Glomerular visceral epithelial cell (primary cell): ENCODE measurements at regions not wholly inside any gene's neighbourhood (a gene's known extent, or its start where the extent isn't known, plus 50 kb on each side); places are given as distances from the start of the nearest gene placed in this dataset.
"Not testable (repeated sequence)": the region's sequence is repeated elsewhere in the genome, so short reads cannot be mapped to it uniquely, and the experiment has no call there.

Experiments used
- DNase-seq: peaks from one replicate; pipeline ENCODE4 v3.0.0-alpha.2; 2016; ENCODE audit errors: extremely low spot score

DNA sequence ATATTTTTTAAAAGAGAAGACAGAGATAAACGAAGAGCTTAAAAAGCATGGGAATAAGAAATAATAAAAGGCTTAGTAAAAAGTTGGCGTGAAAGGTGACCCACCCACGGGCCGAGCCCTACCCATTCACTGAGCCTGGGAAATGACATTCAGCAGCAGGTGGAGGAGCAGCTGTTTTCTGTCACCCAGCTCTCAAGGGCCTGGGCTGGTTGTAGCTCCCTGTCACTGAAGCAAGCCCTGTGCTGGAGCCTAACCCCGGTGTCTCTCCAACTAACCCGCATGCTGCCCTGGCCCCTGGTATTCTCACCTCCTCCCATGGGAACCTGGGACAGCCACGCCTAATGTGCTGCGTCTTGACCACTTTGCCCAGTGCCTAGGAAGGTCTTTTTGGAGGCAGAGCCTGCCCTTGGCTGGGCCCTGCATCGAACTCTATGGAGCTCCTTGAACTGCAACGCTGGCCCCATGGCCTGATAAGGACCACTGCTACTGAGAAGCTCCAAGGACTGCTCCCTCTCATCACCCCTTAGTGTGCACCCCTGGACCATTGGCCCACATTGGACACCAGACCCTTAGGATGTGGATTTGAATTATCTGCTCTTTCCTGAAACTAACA, 68.8 kb upstream of the IYD start:
- no peak for DNase-seq

DNA sequence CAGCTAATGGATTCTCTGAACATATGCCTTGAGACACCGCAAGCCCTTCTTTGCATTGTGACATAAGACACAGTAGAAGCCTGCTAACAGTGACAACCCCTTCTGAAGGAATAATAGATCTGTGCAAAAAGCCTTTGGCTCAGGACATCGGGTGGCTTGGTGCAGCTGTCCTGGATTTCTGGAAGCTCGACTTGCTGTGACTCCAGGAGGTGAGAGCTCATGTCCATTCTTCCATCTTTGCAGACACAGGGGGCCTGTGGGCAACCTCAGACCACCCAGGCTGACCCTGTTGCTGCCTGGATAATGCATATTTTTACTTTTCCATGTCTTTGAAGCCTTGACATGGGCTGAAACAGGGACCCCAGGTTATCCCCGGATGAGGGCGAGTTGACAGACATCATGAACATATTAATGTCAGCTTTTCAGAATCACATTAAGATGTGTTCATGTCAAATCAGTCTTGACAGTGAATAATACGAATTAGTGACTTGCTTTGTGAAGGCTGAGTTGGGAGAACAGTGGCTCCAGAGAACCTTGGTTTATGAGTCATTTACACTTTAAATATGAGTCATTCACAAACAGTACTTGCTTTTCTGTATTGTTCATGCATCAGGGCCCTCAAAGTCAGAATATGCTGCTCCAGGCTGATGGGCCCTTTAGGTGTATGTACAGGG, 66.8 kb upstream of the IYD start:
- peak; percentile 74 for DNase-seq

DNA sequence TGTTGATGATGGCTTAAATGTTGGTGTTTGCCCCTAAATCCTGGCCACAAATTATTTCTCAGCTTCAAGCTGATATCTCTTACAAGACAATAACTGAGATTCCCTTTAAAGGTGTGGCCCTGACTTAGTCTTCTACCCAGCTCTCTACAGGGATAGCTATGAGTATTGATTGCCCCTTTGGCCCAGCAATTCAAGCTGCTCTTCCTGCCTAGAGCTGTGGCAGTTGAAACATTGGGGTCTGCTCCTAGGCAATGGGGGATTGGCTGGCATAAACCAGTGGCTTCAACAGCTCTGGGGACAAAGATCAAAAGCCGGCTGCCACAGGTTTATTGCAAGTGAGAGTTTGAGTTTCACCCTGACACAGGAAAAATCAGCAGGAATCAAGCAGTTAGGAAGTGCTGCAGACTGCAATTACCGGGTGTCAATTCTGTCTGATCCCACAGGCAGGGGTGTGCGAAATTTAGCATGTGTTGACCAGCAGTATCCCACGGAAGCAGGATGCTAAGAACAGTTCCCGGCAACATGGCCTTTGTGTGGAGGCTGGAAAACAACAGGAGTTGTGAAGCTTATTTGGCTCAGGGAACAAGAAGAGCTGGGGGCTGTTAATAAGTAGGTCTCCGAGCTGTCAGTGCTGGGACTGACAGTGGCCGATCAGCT, 66.2 kb upstream of the IYD start:
- DNase-seq, result no peak

DNA sequence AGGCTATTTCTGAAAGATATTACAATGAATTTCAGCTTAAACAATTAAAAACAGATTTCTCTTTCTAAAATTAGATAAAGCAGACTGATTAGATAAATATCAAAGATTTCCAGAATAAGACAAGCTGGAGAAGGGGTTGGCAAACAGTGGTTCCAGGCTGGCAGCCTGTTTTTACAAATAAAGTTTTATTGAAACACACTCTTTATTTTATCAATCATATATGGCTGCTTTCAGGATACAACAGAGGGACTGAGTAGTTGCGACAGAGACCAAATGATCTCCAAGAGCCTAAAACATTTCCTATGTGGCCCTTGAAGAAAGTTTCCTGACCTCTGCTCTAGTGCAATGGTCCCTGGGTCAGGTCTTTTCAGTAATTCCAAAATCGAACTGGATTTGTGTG, 65.6 kb upstream of the IYD start:
- DNase-seq, result no peak

DNA sequence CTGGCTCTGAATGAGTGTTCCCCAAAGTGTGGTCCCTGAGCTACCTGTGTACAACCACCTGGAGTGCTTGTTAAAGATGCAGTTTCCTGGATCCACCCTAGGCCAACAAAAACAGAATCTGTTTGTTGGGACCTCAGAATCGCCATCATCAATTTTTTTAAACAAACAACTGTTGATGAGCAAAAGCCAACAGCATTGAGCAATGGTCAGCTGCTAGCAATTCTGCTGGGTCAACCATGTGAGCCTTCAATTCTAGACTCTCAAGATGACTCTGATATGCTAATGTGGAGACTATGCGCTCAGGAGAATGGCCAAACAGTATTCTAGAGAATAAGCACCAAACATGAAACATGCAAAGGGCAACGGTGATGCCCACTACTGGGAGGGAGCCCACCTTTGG, 64.4 kb upstream of the IYD start:
- no peak for DNase-seq

DNA sequence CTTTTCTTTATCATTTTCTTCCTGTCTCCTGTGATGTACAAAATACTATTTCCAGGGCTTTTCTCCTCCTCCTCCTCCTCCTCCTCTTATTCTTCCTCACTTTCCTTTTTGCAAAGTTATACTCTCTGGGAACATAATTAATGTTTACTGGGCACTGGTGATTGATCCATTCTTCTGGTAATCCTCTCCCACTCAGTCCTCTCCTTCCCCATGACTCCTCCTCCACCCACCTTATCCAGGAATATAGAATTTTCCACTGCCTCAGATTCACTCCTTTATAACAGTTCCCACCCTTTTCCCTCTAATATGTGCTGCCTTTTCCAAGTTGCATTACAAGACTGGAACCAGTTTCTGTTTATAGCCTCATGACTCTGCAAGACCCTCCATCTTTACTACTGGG, 62.5 kb upstream of the IYD start:
- no peak for DNase-seq

DNA sequence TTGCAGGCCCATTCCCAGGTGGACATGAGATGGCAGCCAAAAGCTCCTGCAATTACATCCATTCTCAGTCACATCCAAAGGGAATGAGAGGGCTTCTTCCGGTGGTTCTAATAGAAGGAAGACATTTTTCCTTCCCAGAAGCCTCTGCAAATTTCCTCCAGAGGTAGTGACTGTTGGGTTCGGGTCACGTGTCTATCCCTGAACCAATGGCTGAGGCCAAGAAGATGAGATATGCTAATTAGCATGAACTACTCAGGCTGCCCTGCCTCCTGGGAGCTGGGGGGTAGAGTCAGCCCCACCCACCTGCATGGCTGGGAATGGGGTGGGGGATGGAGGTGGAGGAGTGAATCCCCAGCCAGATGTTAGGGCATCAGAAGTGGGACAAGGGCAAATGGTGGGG, 61.3 kb upstream of the IYD start:
- DNase-seq, result no peak

DNA sequence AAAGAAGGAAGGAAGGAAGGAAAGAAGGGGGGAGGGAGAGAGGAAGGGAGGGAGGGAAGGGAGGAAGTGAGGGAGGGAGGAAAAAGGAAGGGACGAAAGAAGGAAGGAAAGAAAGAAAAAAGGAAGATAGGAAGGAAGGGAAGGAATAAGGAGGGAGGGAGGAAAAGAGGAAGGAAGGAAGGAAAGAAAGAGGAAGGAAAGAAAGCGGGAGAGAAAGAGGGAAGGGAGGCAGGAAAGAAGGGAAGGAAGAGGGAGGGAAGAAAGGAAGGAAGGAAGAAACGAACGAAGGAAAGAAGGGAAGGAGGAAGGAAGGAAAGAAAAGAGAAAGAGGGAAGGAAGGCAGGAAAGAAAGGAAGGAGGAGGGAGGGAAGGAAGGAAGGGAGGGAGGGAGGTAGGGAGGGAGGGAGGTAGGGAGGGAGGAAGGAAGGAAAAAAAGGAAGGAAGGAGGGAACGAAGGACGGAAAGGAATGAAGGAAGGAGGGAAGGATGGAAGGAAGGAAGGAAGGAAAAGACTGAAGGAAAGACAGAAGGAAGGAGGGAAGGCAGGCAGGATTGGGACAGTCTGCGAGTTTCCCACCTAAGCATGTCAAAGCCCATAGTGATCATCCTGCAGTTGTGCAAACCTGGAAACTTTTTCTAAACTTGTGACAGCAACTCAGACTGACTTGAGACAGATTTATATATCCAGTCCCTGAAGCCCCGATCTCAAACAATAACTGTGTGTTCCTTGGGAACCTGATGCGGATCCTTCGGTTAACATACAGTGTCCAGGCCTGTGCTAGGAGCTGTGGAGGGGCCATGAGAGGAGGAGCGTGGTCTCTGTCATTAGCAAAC, 59.8 kb upstream of the IYD start:
- no peak for DNase-seq

DNA sequence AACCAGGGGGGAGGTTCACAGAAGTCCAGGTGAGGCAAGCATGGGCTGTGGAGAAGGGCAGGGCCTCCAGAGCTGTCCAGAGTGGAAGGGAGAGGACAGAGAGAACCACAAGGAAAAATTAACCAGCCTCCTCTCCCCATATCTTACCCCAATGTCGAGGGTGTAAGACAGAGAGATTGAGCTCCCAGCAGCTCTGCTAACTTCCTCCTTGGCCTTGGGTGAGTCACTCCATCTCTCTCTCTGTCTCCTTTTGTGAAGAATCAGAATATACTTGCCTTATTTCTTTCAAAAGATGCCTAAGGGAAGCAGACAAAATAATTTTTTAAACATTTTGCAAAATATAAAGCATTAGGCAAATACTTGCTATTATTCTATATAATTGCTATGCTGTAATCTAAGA, 58.3 kb upstream of the IYD start:
- DNase-seq, result no peak

DNA sequence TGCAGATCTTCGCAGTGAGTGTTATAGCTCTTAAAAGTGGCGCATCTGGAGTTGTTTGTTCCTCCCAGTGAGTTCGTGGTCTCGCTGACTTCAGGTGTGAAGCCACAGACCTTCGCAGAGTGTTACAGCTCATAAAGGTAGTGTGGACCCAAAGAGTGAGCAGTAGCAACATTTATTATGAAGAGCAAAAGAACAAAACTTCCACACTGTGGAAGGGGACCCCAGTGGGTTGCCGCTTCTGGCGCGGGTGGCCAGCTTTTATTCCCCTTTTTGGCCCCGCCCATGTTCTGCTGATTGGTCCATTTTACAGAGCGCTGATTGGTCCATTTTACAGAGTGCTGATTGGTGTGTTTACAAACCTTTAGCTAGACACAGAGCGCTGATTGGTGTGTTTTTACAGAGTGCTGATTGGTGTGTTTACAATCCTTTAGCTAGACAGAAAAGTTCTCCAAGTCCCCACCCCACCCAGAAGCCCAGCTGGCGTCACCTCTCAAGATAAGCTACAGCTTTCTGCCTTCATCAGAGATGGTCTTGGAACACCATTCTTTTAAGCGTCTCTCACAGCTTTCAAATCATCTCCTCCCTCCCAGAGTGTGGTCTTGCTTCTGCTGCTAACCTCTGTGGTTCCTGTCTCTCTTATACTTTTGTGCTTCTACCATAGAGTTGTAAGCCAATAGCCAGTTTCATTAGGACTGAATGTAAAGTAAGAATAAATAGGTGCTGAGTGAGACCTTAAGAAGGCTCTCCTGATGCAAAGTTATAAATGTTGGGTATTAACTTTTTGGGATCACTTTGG, 57.5 kb upstream of the IYD start:
- DNase-seq, result not testable (repeated sequence)

DNA sequence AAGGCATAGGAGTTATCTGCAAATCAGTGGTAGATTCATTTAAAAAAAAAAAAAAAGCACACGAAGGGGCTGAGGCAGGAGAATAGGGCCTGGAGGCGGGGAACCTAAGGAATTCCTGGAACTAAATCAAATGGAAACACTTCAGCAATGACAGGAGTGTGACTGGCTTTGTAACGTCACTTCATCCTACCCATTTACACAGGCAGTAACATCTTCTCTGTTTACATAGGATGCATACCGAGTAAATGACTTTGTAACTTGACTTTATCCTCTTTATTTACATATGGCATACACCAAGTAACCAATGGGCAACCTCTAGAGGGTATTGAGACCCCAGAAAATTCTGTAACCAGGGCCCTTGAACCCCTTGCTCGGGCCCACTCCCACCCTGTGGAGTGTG, 56.4 kb upstream of the IYD start:
- no peak for DNase-seq

DNA sequence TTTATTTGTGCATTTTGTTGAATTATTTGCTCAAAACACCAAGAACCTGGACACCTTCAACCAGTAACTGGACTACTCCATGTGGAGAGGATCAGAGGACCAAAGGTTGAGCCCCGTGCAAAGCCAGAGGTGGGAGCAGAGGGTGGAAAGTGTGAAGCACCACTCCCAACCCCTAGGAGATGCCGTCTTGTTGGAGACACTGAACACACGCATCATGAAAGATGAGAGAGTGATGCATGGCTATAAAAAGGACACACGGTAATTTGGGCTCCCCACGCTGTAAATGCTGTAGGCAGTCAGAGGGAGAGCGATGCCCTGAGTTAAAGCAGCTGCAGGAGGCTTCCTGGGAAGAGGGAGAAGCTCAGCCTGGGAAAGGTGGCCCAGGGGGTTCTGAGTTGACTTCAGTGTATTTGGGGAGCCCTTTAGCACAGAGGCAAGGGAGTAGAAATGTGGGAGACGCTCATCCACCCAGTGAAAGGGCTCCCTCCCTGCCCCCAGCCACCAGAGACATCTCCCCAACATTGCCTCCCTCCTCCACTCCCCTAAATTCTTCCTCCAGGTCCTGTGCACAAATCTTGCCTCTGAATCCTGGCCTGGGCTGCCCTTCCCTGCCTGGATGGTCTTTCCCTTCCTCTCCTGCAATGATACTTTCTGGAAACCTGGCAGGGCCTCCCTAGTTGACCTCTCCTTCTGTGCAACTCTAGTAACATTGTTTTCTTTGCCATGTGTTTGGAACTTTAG, 55.8 kb upstream of the IYD start:
- DNase-seq, result no peak

DNA sequence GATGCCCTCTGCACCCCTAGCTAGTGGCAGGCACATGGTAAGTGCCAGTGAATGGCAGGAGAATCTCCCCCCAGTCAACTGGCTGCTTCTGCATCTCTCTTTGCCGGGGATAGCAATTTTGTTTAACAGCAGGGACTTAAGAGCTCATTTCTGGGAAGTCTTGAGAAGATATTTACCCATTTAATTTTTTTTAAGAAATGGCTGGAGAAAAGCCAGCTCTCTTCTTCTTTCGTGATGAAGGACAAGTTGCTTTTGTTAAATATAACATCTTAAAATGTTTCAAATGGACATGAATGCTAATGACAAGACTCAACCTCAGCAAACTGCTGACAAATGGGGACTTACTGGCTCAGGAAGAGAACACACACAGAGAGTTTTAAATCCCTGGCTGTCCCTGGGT, 55.0 kb upstream of the IYD start:
- DNase-seq, result no peak

DNA sequence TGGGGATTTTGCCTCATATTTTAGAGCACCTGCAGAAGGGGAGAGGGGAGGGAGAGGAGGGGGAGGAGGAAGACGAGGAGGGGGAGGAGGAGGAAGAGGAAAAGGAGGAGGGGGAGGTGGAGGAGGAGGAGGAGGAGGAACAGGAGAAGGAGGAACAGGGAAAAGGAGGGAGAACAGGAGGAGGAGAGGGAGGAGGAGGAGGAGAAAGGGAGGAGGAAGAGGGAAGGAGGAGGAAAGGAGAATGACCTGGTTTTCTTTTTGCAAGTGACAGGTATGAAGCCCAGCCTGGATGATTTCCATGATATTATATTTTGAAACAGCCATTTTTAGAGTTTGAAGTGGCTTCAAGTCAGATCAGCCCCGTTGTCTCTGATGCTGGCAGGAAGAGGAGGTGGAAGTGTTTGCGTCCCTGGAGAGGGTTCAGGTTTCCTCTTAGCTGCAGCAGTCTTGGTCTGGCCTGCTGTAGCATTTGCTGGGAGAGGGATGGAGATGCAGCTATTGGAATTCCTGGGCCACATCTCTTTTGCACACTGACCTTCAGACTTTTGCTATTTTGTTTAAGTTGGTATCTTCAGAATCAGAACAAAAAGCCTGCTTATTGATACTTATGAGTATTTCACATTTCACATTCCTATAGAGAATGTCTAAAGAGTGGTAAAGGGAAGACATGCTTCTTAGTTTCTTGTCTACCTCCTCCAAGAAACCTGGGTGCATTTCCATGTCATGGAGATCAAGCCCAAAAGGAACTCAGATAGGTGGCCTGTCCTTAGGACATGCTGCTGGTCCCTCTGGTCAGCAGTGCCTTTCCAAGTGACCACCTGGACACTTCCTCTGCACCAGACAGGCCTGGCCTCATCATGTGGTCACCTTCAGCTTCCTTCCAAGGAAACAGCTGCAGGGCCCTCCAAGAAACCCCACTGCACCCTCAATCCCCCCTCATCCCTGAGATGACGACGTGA, 54.3 kb upstream of the IYD start:
- DNase-seq, result no peak

DNA sequence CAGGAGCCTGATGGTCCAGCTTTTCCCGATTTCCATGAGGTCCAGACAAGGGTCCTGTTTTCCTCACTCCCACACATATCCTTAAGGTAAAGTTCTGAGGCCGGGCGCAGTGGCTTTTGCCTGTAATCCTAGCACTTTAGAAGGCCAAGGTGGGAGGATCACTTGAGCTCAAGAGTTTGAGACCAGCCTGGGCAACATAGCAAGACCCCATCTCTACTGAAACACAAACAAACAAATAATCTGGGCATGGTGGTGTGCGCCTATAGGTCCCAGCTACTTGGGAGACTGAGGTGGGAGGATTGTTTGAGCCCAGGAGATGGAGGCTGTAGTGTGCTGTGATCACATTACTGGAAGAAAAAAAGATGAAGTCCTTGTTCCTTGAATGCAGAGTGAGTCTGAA, 53.2 kb upstream of the IYD start:
- no peak for DNase-seq

DNA sequence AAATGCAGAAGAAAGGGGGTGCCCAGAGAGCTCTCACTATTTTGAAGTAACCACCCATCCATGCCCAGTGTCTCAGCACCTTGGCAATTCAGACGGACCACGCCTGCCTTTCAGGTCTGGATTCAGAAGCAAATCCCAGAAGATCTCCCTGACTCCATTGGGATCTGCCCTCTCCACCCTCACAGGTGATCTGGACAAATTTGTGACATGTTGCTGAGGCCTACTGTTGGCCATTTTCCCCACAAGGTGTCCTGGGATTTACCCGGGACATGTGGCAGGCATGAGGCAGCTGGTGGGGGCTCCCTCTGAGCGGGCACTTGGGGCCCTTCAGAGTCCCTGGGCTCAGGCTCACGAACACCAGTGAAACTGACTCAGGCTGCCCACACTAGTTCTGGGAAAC, 51.9 kb upstream of the IYD start:
- no peak for DNase-seq
